NT2/D1 (cell line): ENCODE measurements at regions not wholly inside any gene's neighbourhood (a gene's known extent, or its start where the extent isn't known, plus 50 kb on each side); places are given as distances from the start of the nearest gene placed in this dataset.

Experiments
- YY1 ChIP-seq: IDR thresholded peaks from 2 replicates; pipeline ENCODE4 v1.6.1; 2011; ENCODE audit not compliant: insufficient read length, insufficient read depth
- ZNF274 ChIP-seq: IDR thresholded peaks from 2 replicates; pipeline ENCODE4 v1.6.1; 2011; ENCODE audit warnings: mild to moderate bottlenecking, low read depth, low read length

DNA sequence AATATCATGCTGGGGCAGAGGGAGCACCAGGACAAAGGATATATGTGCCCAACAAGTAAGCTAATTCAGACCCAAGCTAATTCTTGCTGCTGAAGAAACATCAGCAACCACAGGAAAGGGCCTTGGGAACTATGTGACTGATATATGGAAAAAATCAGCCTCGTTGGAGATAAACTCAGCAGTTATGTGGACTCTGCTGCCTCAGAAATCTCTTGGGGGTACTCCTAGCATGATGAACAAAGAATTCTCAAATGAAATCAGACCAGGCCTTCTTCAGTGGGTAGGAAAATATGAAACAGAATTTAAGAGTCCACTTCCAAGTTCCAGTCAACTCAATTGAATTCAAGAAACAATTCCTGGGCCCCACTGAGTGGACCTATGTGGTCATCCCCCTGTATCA lies 367.9 kb downstream of the TNS1 start:
- no peak for TF ChIP-seq YY1
- TF ChIP-seq ZNF274 = no peak
